CD14-positive monocyte (primary cell): ENCODE measurements at regions not wholly inside any gene's neighbourhood (a gene's known extent, or its start where the extent isn't known, plus 50 kb on each side); places are given as distances from the start of the nearest gene placed in this dataset. TPM values are rescaled to one million over a fixed set of nuclear protein-coding genes. Genes with fewer than 3 reads are reported as not detected.

Source experiments
- DNase-seq, 3 donors: peaks; one replicate each; pipeline ENCODE4 v3.0.0-alpha.2; 2011 to 2022
- H2AFZ ChIP-seq: 2 replicates; pipeline ENCODE4 v1.6.0; 2012; ENCODE audit warnings: mild to moderate bottlenecking, low read depth, low read length, inconsistent platforms; ENCODE audit not compliant: insufficient read depth, poor library complexity, severe bottlenecking
- H3K27ac ChIP-seq, 2 donors: 1 replicate in 1 of 2; 2 replicates in 1 of 2; pipeline ENCODE4 v1.5.1; 2012 to 2013; ENCODE audit warnings: low read length in 2 of 2, control low read depth in 1 of 2, inconsistent platforms in 1 of 2, low read depth in 1 of 2, mild to moderate bottlenecking in 1 of 2
- H3K27me3 ChIP-seq, 2 donors: one replicate each; pipeline versions ENCODE4 v1.6.0 to v1.6.1; 2011 to 2013; ENCODE audit warnings: low read length in 2 of 2; ENCODE audit not compliant: control insufficient read depth in 2 of 2, insufficient read depth in 2 of 2
- H3K36me3 ChIP-seq, 2 donors: replicated peaks in 1 of 2; 1 replicate in 1 of 2; 2 replicates in 1 of 2; pipeline versions ENCODE4 v1.5.1 to v1.6.1; 2012 to 2013; ENCODE audit warnings: low read length in 2 of 2, control low read depth in 1 of 2, inconsistent platforms in 1 of 2, mild to moderate bottlenecking in 1 of 2; ENCODE audit not compliant: insufficient read depth in 2 of 2, control insufficient read depth in 1 of 2
- H3K4me1 ChIP-seq, 2 donors: 1 replicate in 1 of 2; 2 replicates in 1 of 2; pipeline versions ENCODE4 v1.5.1 to v1.6.1; 2012 to 2013; ENCODE audit warnings: low read length in 2 of 2, control low read depth in 1 of 2, inconsistent platforms in 1 of 2, mild to moderate bottlenecking in 1 of 2, moderate library complexity in 1 of 2; ENCODE audit not compliant: insufficient read depth in 2 of 2, control insufficient read depth in 1 of 2
- H3K4me2 ChIP-seq: replicated peaks from 2 replicates; pipeline ENCODE3; 2012; ENCODE audit warnings: low read length, moderate library complexity, mild to moderate bottlenecking; ENCODE audit not compliant: poor library complexity, severe bottlenecking; ENCODE audit errors: extremely low read depth
- H3K4me3 ChIP-seq, 3 experiments: fragments of 200-600 bp in 1 of 3; sonication (generic) in 1 of 3; replicated peaks in 1 of 3; 1 replicate in 2 of 3; 2 replicates in 1 of 3; pipeline ENCODE4 v1.5.1; 2011 to 2013; ENCODE audit warnings: low read length in 3 of 3, mild to moderate bottlenecking in 3 of 3, control low read depth in 2 of 3, low read depth in 2 of 3, inconsistent platforms in 1 of 3, moderate library complexity in 1 of 3
- H3K79me2 ChIP-seq: 2 replicates; pipeline ENCODE4 v1.6.0; 2012; ENCODE audit warnings: mild to moderate bottlenecking, control low read depth, inconsistent platforms, low read length, moderate library complexity; ENCODE audit not compliant: insufficient read depth
- H3K9ac ChIP-seq: 2 replicates; pipeline ENCODE4 v1.6.0; 2017; ENCODE audit warnings: low read length, mild to moderate bottlenecking; ENCODE audit not compliant: insufficient read depth, poor library complexity, severe bottlenecking
- H3K9me3 ChIP-seq, 2 donors: replicated peaks in 1 of 2; 1 replicate in 1 of 2; 2 replicates in 1 of 2; pipeline versions ENCODE4 v1.5.1 to v1.6.1; 2012 to 2013; ENCODE audit warnings: low read length in 2 of 2, control low read depth in 1 of 2; ENCODE audit not compliant: control insufficient read depth in 1 of 2, insufficient read depth in 1 of 2
- H4K20me1 ChIP-seq: 2 replicates; pipeline ENCODE4 v1.6.0; 2012; ENCODE audit warnings: mild to moderate bottlenecking, low read length, control low read depth, moderate library complexity; ENCODE audit not compliant: insufficient read depth
- H3K27ac Mint-ChIP-seq, 7 donors: one replicate each; pipeline ENCODE4 v1.8.0; 2020; ENCODE audit warnings: mild to moderate bottlenecking in 7 of 7, mixed read lengths in 7 of 7, moderate library complexity in 6 of 7, inconsistent platforms in 2 of 7
- H3K27me3 Mint-ChIP-seq, 3 donors: one replicate each; pipeline ENCODE4 v1.8.0; 2021 to 2022; ENCODE audit warnings: low read depth in 3 of 3, mild to moderate bottlenecking in 3 of 3, mixed read lengths in 3 of 3, moderate library complexity in 3 of 3, inconsistent platforms in 1 of 3
- H3K36me3 Mint-ChIP-seq, 2 donors: one replicate each; pipeline ENCODE4 v1.8.0; 2020; ENCODE audit warnings: mixed read lengths in 2 of 2, inconsistent platforms in 1 of 2, mild to moderate bottlenecking in 1 of 2
- H3K4me1 Mint-ChIP-seq: one replicate; pipeline ENCODE4 v1.8.0; 2020; ENCODE audit warnings: mild to moderate bottlenecking, mixed read lengths
- H3K4me3 Mint-ChIP-seq, 2 donors: one replicate each; pipeline ENCODE4 v1.8.0; 2020; ENCODE audit warnings: mild to moderate bottlenecking in 2 of 2, mixed read lengths in 2 of 2, moderate library complexity in 1 of 2
- H3K9me3 Mint-ChIP-seq, 7 donors: one replicate each; pipeline ENCODE4 v1.8.0; 2020 to 2022; ENCODE audit warnings: mixed read lengths in 7 of 7, mild to moderate bottlenecking in 6 of 7, moderate library complexity in 6 of 7, inconsistent platforms in 2 of 7
- WGBS: methylation state at CpG from one replicate; pipeline ENCODE4 v1.1.5; 2013; ENCODE audit warnings: missing lambda C conversion rate; ENCODE audit not compliant: insufficient coverage; 5-methylcytosine and 5-hydroxymethylcytosine counted together
- intact Hi-C, 2 donors: fragments of 100-400 bp; cut with micrococcal nuclease; formaldehyde crosslinking; loops; one replicate each; pipeline versions ENCODE4 v1.15.0 to v1.15.1; 2023
- small RNA-seq: library from RNA; depleted of rRNA; stranded (forward); fragments of <200 nt; gene quantifications from one replicate; pipeline ENCODE3, GENCODE V24; 2012; ENCODE audit warnings: low read depth; ENCODE audit not compliant: insufficient read length
- TF ChIP-seq, protein P1 (sequence below): fragments of 200-600 bp; IDR thresholded peaks from one replicate; pipeline ENCODE4 v1.8.0; 2022; ENCODE audit warnings: antibody characterized with exemption, mild to moderate bottlenecking

DNA sequence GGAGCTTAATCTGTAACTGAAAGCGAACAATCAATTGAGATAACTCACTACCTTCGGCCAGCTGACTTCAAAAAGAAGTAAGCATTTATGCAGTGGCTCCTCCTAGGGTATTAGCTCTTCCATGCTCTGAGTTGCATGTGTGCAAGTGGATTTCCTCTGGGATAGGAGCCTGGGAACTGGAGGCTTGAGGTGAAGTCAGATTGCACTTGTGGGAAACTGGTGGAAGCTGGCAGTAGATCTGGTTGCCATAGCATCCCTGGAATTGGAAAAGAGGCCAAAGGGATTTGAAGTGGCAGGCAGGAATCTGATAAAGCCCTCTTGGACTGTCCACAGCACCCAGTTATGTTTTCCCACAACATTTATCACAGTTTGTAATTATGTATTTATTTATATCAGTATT is 50.6 kb upstream of the FMNL2 start:
- Histone ChIP-seq H4K20me1 (no peaks in the 10 kb centered on the region), H3K4me2 (no peak overlapping the region), H2AFZ (no peak overlapping the region), H3K9ac (no peak overlapping the region), H3K9me3 (peaks cover 0 to 7% of the 10 kb centered on the region in 2 donors), H3K4me1 (no peaks in the 10 kb centered on the region), H3K4me3 (no peak overlapping the region), H3K36me3 (no peaks in the 10 kb centered on the region), H3K79me2 (no peaks in the 10 kb centered on the region), H3K27ac (no peak overlapping the region), H3K27me3 (no peaks in the 10 kb centered on the region)
- H3K4me1 Mint-ChIP-seq = no peaks in the 10 kb centered on the region
- no peak overlapping the region for H3K27ac Mint-ChIP-seq
- intact Hi-C loops = no loop called here
- TF ChIP-seq, protein P1, sequence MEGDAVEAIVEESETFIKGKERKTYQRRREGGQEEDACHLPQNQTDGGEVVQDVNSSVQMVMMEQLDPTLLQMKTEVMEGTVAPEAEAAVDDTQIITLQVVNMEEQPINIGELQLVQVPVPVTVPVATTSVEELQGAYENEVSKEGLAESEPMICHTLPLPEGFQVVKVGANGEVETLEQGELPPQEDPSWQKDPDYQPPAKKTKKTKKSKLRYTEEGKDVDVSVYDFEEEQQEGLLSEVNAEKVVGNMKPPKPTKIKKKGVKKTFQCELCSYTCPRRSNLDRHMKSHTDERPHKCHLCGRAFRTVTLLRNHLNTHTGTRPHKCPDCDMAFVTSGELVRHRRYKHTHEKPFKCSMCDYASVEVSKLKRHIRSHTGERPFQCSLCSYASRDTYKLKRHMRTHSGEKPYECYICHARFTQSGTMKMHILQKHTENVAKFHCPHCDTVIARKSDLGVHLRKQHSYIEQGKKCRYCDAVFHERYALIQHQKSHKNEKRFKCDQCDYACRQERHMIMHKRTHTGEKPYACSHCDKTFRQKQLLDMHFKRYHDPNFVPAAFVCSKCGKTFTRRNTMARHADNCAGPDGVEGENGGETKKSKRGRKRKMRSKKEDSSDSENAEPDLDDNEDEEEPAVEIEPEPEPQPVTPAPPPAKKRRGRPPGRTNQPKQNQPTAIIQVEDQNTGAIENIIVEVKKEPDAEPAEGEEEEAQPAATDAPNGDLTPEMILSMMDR = no peak
- no peaks in the 10 kb centered on the region for H3K36me3 Mint-ChIP-seq
- H3K9me3 Mint-ChIP-seq = peaks cover 0 to 15% (median 5%) of the 10 kb centered on the region in 7 donors
- DNase-seq = no peak
- 100% methylated on average over 2 of the region's 2 CpGs for WGBS
- H3K27me3 Mint-ChIP-seq = peaks cover 2 to 3% (median 3%) of the 10 kb centered on the region in 3 donors
- H3K4me3 Mint-ChIP-seq = no peak overlapping the region

Small RNAs in the stretch of these regions (small RNA-seq; reads per million reads assigned to genes)
- gene RF00019 = not detected
